Pancreas (tissue), 10 donors: ENCODE measurements at regions not wholly inside any gene's neighbourhood (a gene's known extent, or its start where the extent isn't known, plus 50 kb on each side); places are given as distances from the start of the nearest gene placed in this dataset.

Experiments used
- ATAC-seq, 4 donors: fragments of 200-7000 bp; cut with Tn5 transposase; one replicate each; pipeline versions ENCODE4 v1.8.0 to v1.9.1; 2020; ENCODE audit warnings: mild to moderate bottlenecking in 4 of 4, moderate library complexity in 4 of 4
- DNase-seq, 6 donors: peaks; one replicate each; pipeline ENCODE4 v3.0.0-alpha.2; 2020
- FAIRE-seq: peaks from 2 replicates; lab custom pipeline; 2012; peaks lifted over from hg19 to GRCh38; lab: Jason Lieb, UNC
- H3K27ac ChIP-seq, 4 donors: fragments of 200-600 bp; sonication (generic); 1 replicate in 3 of 4; 2 replicates in 1 of 4; pipeline versions ENCODE4 v1.5.0 to v1.8.0; 2020
- H3K27me3 ChIP-seq, 4 donors: fragments of 200-600 bp; one replicate each; pipeline ENCODE4 v1.8.0; 2021
- H3K36me3 ChIP-seq, 3 donors: fragments of 200-600 bp; sonication (generic) in 1 of 3; one replicate each; pipeline versions ENCODE4 v1.5.0 to v1.8.0; 2020 to 2021
- H3K4me1 ChIP-seq, 3 donors: fragments of 200-600 bp; one replicate each; pipeline ENCODE4 v1.8.0; 2021
- H3K4me3 ChIP-seq, 4 donors: fragments of 200-600 bp; sonication (generic) in 2 of 4; one replicate each; pipeline versions ENCODE4 v1.5.0 to v1.8.0; 2020 to 2021
- H3K9me3 ChIP-seq, 4 donors: fragments of 200-600 bp; one replicate each; pipeline ENCODE4 v1.8.0; 2021
- WGBS, 2 donors: extraction: QIAGEN DNeasy Blood & Tissue Kit; methylation state at CpG; one replicate each; pipeline ENCODE4 v1.1.7; 2013; 5-methylcytosine and 5-hydroxymethylcytosine counted together
- intact Hi-C, 3 donors: fragments of 100-400 bp; cut with DNase I; formaldehyde crosslinking; loops; one replicate each; pipeline versions ENCODE4 v1.11.1 to v1.14.2; 2022
- TF ChIP-seq, protein P1 (sequence below), 4 donors: fragments of 200-600 bp; sonication (generic) in 3 of 4; IDR thresholded peaks; one replicate each; pipeline versions ENCODE4 v1.5.0 to v1.8.0; 2021; ENCODE audit warnings: antibody characterized with exemption in 4 of 4
- donor health status: healthy with polysubstance abuse.
- donor health status: DM: no; HTN: no; CAD: no; lungs with moderate emphysema.
- donor health status: DM: no; HTN: no; CAD: no.
- donor health status: control.
- donor health status: control.
- donor health status: Bipolar disorder and iron deficiency.
- donor health status: DM: yes; HTN: yes; CAD: no.
- donor health status: DM: no; HTN: no; CAD: no.
- donor health status: DM: no; HTN: no; CAD: no.
- donor health status: DM: yes; HTN: yes; CAD: no.

GRCh38 chr1:168960114-168960513, 146.4 kb upstream of the ATP1B1 start:
- DNase-seq = no peak
- Histone ChIP-seq H3K27me3 (no peaks in the 10 kb centered on the region), H3K4me1 (no peaks in the 10 kb centered on the region), H3K36me3 (no peaks in the 10 kb centered on the region), H3K27ac (no peak overlapping the region), H3K9me3 (no peaks in the 10 kb centered on the region), H3K4me3 (no peak overlapping the region)
- ATAC-seq = no peak
- 92 to 100% methylated on average over 1 of the region's 1 CpG for WGBS, 2 donors
- TF ChIP-seq, protein P1, sequence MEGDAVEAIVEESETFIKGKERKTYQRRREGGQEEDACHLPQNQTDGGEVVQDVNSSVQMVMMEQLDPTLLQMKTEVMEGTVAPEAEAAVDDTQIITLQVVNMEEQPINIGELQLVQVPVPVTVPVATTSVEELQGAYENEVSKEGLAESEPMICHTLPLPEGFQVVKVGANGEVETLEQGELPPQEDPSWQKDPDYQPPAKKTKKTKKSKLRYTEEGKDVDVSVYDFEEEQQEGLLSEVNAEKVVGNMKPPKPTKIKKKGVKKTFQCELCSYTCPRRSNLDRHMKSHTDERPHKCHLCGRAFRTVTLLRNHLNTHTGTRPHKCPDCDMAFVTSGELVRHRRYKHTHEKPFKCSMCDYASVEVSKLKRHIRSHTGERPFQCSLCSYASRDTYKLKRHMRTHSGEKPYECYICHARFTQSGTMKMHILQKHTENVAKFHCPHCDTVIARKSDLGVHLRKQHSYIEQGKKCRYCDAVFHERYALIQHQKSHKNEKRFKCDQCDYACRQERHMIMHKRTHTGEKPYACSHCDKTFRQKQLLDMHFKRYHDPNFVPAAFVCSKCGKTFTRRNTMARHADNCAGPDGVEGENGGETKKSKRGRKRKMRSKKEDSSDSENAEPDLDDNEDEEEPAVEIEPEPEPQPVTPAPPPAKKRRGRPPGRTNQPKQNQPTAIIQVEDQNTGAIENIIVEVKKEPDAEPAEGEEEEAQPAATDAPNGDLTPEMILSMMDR (IDR thresholded peaks at IDR 0.05) = no peak
- intact Hi-C loops = no loop called here
- FAIRE-seq = no peak

GRCh38 chr1:168960595-168960994, 145.9 kb upstream of the ATP1B1 start:
- intact Hi-C loops = no loop called here
- DNase-seq (no peak), FAIRE-seq (no peak), ATAC-seq (no peak)
- H3K9me3 ChIP-seq = no peaks in the 10 kb centered on the region
- 75% methylated on average over 1 of the region's 1 CpG for WGBS, 2 donors
- TF ChIP-seq, protein P1 (IDR thresholded peaks at IDR 0.05) = no peak
- H3K4me3 ChIP-seq = no peak overlapping the region
- no peaks in the 10 kb centered on the region for H3K27me3 ChIP-seq
- no peaks in the 10 kb centered on the region for H3K4me1 ChIP-seq
- no peaks in the 10 kb centered on the region for H3K36me3 ChIP-seq
- no peak overlapping the region for H3K27ac ChIP-seq

- intact Hi-C loops = no loop called here
- DNase-seq (no peak), ATAC-seq (no peak), FAIRE-seq (no peak)
- TF ChIP-seq, protein P1 (IDR thresholded peaks at IDR 0.05) = no peak
- H3K9me3 ChIP-seq = no peaks in the 10 kb centered on the region
- no peaks in the 10 kb centered on the region for H3K4me1 ChIP-seq
- 86 to 90% methylated on average over 2 of the region's 2 CpGs for WGBS, 2 donors
- no peaks in the 10 kb centered on the region for H3K27me3 ChIP-seq
- no peak overlapping the region for H3K4me3 ChIP-seq
- H3K36me3 ChIP-seq = no peaks in the 10 kb centered on the region
- H3K27ac ChIP-seq = no peak overlapping the region
These were observed 142.9 kb upstream of the ATP1B1 start for GRCh38 chr1:168963601-168964000.

- intact Hi-C loops = no loop called here
- DNase-seq = no peak
- no peak overlapping the region for H3K27ac ChIP-seq
- no peaks in the 10 kb centered on the region for H3K36me3 ChIP-seq
- WGBS, 2 donors = 83 to 89% methylated on average over 3 of the region's 3 CpGs
- H3K4me1 ChIP-seq = no peaks in the 10 kb centered on the region
- FAIRE-seq = no peak
- H3K27me3 ChIP-seq = no peaks in the 10 kb centered on the region
- H3K4me3 ChIP-seq = no peak overlapping the region
- H3K9me3 ChIP-seq = no peaks in the 10 kb centered on the region
- TF ChIP-seq, protein P1 (IDR thresholded peaks at IDR 0.05) = no peak
- no peak for ATAC-seq
These were observed 142.0 kb upstream of the ATP1B1 start for GRCh38 chr1:168964478-168964877.

DNA sequence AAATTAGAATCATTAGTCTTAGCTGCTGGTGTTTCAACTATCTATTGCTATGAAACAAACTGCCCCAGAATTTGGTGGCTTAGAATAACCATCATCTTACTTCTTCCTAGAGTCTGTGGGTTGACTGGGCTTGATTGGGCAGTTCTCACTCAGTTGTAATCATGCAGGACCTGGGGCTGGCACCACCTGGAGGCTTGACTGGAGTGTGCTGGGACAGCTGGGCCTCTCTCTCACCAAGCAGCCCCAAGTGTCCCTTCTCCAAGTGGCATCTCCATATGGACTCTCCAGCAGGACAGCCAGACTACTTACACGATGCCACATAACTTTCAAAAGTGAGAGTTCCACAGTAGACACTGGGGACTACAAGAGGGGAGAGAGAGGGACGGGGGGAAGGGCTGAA, 140.3 kb upstream of the ATP1B1 start:
- 83 to 96% methylated on average over 2 of the region's 2 CpGs for WGBS, 2 donors
- Histone ChIP-seq H3K9me3 (no peaks in the 10 kb centered on the region), H3K27me3 (no peaks in the 10 kb centered on the region), H3K36me3 (no peaks in the 10 kb centered on the region), H3K4me1 (no peaks in the 10 kb centered on the region), H3K4me3 (no peak overlapping the region), H3K27ac (no peak overlapping the region)
- TF ChIP-seq, protein P1 (IDR thresholded peaks at IDR 0.05) = no peak
- no peak for FAIRE-seq
- ATAC-seq = no peak
- no peak for DNase-seq
- intact Hi-C loops = no loop called here
